ENCODE measurements at regions not wholly inside any gene's neighbourhood (a gene's known extent, or its start where the extent isn't known, plus 50 kb on each side); places are given as distances from the start of the nearest gene placed in this dataset.
"Not testable (repeated sequence)": the region's sequence is repeated elsewhere in the genome, so short reads cannot be mapped to it uniquely, and the experiment has no call there.

DNA sequence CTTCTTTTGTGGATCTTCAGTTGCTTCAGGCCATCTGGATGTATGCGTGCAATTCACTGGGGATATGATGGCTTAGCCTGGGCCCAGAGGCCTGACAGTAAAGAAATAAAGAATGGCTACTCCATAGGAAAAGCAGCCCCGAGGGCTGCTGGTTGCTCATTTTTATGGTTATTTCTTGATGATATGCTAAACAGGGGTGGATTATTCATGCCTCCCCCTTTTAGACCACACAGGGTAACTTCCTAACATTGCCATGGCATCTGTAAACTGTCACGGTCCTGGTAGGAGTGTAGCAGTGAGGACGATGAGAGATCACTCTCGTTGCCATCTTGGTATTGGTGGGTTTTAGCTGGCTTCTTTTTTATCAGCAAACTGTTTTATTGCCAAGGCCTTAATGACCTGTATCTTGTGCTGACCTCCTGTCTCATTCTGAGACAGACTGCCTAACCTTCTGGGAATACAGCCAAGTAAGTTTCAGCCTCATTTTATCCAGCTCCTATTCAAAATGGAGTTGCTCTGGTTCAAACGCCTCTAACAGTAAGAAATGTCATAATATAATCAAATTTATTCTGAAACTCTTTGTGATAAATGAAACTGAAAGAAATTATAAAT, 60.5 kb downstream of the DSEL start:
- DNase-seq (ENCODE audit: low spot score), result no peak

DNA sequence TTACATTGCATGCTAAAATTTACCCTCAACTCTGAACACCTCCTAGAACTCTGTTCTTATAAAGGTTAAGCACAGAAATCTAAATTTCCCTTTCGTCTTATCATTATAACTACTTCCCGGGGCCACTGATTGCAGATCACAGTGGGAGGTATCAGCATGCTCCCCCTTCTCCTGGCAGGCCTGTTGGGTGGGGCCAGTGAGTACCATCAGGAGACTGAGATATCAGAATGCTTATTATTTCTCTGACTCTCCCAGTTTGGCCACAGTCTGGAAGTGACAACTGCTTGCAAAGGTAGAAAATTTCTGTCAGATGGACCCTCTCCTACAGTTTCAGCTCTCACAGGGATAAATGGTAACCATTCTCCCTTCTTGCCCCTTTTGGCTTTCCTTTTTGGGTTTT, 62.6 kb downstream of the DSEL start:
- DNase-seq (ENCODE audit: low spot score), result no peak

DNA sequence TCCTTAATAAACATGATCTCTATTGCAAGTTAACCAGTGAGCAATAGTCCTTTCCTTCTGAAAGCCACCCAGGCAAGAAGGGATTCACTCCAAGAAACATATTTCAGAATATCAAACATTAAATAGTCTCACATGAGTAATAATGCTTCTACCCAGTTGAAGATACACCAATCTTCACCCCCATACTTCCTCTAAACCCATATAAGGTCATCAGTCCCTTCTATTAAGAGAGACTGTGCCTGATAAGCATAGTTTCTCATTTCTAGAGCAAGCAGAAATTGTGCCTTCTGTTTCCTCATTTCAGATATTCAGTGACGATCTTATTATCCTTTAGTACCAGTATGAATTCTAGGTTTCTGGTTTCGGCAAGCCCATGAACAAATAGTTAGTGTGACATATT, 64.6 kb downstream of the DSEL start:
- DNase-seq (ENCODE audit: low spot score), result no peak

DNA sequence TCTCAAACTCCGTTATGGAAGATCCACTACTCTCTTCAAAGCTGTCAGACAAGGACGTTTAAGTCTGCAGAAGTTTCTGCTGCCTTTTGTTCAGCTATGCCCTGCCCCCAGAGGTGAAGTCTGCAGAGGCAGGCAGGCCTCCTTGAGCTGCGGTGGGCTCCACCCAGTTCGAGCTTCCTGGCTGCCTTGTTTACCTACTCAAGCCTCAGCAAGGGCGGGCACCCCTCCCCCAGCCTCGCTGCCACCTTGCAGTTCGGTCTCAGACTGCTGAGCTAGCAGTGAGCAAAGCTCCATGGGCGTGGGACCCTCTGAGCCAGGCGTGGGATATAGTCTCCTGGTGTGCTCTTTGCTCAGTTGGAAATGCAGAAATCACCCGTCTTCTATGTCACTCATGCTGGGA, 65.4 kb downstream of the DSEL start:
- not testable (repeated sequence) for DNase-seq (ENCODE audit: low spot score)

DNA sequence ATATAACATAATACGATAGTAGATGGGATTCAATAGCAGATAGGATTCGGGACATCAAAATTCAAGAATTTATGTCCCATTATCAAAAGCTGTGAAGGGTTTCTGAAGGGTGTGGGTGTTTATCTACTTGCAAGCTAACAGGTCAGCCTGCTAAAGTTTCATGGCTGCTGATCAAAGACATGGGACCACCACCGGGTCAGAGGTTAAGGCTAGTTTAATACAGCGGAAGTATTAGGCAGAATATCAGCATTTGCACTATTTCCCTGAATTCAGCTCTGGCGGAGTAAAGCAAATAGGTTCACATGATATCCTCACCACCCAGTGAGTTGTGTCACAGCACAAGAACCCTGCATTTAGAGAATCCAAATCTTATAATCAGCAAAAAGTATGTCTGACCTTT, 82.5 kb downstream of the DSEL start:
- no peak for DNase-seq (ENCODE audit: low spot score)

DNA sequence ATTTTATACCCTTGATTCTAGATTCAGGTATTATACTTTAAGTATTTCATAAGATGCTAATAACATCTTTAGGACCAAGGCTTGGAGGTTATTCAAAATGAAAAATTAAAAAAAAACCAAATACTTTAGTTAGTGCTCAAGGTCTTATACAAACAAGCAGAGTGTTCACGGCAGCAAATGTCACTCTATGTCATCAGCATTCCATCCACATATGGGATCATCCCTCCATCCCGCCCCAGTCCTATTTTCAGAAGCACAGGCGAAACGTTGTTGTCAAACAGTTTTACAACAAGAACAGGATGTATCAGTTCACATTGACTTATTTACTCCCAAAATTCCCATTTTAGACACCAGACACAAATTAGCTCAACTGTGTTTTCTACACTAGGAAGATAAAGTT, 83.7 kb downstream of the DSEL start:
- DNase-seq (ENCODE audit: low spot score), result no peak

DNA sequence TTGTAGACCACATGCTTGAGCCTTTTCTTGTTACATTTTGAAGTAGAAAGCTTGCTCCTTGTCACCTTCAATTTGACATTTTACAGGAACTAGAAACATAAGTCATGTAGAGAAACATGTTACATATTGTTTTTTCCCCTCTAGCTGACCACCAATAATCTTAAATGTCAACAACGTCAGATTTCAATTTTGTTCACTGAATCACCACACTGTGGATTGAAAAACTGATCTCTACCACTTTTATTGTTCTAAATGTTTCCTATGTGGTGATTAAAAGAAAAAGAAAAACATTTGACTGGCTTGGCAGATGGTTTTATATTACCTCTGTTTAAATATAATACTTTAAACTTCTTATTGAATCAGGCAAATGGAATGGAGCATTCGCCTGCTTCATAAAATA, 87.7 kb downstream of the DSEL start:
- no peak for DNase-seq (ENCODE audit: low spot score)

DNA sequence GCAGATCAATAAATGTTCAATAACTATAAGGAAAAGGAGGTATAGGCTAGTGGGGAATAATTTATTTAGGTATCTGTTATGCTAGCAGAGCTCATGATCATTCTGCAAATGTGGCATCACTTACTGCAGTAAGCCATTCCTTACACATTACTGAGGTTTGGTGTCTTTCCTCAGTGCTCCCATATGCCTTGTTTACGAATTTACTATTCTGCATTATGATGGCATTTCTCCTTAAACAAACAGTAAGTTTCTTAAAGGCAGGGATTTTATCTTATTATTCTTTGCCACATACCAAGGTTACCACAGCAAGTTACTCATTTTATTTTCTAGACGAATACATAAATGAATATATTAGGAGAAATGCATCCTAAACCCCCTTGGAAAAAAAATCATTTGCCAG, 88.4 kb downstream of the DSEL start:
- no peak for DNase-seq (ENCODE audit: low spot score)

DNA sequence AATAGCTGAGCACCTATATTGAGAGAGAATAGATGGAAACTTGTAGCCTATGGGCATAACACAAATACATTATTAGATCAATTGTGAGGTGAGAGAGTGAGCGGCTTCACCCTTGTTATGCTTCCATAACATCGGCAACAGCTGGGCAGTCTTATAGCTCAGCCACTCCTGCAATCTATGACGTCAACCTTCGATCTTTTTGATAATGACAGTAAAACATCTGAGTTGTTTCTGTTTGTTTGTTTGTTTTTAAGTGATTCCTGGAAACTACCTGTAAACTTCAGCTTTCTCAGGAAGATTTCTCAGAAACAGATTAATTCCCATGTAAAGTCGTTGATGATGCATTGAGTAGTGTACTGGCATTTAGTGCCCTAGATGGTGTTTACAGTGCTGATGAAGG, 90.0 kb downstream of the DSEL start:
- no peak for DNase-seq (ENCODE audit: low spot score)

DNA sequence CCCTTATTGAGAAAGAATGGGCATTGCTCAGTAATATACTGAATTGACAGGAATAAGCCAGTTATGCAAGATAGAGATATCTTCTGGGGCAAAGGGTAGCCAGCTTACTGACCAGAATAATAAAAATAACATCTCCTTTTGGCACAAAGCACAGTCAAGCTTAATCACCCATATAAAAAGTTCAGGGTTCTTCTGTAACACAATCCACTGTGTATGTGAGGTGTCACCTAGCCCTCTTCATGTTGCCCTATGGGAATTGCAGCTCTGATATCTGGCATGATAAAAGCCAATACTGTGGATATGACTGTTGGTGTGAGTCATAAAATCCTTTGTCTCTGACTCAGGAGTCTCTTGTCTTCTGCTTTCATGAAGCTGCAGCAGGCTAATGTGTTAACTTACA, 90.8 kb downstream of the DSEL start:
- no peak for DNase-seq (ENCODE audit: low spot score)

DNA sequence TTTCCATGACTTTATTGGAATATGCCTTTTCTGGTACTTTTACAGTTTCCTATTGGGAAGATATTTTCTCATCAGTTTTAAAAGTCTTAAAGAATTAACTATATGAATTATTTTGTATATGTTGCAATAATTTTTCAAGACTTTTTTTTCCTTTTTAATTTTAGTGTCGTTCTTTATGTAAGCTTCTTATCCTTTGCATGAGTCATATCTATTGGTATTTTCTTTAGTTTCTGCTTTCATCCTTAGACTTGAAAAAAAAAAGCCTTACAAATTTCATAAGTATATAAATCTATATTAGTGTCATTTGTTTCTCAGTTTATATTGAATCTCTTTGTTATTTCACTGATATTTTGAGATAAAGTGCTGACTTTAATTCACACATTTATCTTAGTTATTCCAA, 94.9 kb downstream of the DSEL start:
- no peak for DNase-seq (ENCODE audit: low spot score)

DNA sequence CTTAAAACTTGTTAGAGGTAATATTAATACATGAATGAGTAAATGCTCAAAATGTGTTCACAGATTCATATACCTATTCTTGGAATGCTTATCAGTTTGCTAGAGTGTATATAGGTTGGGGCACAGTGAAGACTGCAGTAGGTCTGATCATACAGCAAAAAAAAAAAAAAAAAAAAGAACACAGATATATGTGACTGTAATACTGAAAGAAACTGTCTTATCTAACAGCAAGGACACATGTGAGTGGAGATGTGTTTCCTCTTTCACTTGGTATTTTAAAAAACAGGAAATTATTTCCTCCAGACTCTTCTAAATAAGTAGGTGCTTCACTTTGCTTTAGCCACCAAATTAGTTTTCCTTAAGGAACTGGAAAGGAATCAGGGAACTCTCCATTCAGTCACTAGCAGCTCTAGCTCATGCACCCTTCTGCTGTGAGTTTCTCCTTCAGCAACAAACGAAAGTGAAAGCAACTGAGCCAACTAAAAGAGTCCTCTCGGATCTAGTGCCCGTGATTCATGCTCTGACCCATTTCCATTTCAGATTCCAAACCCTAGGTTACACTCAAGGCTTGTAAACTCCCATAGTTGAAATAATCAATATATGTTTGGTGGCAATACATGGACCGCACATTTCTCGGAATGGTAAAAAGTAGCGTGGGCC, 98.5 kb downstream of the DSEL start:
- DNase-seq (ENCODE audit: low spot score), result peak; percentile 7

DNA sequence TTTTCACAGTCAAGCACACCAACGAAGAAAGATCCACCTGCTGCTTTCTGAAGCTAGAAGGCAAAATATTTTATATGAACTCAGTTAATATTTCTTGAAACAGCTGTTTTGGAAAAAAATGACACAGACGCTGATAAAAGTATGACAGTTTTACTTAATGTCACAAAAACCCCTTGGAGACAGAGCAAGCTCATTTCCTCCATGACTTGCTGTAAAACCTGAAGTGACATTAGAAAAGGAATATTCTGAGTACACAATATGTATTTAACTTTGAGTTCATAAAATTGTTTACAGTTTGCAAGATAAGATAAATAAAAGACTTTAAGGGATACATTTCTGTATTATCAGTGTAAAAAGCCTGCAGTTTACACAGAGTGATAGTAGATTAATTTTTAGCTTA, 105.4 kb downstream of the DSEL start:
- no peak for DNase-seq (ENCODE audit: low spot score)

DNA sequence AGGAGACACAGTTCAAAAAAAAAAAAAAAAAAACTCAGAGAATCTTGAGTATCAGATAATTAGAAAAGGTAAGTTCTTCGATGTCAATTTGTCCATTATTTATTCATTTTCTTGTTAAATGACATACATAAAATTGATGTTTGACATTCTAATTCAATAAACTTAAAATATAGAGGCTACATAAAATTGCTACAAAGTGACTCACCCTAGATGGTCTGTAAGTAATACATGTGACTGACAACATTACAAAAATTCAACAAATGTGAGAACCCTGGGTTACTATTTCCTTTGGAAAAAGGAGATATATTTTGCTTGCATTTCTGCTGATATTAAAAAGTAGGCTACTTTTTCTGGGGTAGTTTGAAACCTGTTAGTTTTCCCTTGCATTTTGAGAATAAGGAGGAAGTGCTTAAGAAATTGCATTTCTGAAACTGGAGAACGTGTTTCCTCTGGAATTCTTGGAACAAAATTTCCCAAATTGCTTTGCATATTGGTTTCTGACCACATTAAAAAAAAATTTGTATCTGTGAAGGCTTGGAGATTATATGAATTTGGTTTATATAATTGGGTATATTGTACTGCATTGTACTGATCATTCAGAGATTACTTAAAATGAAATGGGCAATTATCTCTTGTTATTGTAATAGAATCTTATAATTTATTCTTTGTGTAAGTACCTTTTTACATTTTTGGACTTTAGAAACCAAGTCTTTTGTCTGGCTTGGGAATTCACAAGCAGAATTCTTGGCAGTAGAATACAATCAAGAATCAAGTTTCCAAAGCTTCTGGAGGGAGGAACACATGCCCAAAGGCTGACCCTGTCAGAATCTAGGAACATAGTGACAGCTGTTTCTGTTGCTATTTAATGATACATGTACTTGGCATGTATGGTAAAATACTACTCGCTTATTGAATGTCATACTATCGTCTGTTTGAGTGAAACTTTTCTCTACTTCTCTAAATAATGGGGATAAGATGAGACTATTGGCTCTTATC, 106.1 kb downstream of the DSEL start:
- DNase-seq (ENCODE audit: low spot score), result no peak

DNA sequence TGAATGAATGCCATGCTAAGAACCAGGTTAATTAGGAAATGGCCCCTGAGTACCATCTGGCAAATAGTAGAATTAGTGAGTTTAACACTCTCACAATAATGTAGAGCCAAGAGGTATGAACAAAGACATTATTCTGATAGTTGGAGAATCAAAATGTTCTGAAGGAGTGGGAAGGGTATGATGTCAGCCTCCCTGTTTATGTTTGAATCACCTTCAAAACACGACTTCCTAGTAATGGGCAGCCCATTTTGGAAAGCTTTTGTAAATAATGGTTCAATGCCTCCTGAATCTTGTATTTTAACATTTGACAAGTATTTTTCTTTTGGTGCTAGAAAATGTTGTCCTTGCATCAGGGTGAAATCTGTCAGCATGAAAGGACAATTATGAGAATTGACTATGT, 108.3 kb downstream of the DSEL start:
- DNase-seq (ENCODE audit: low spot score), result no peak

DNA sequence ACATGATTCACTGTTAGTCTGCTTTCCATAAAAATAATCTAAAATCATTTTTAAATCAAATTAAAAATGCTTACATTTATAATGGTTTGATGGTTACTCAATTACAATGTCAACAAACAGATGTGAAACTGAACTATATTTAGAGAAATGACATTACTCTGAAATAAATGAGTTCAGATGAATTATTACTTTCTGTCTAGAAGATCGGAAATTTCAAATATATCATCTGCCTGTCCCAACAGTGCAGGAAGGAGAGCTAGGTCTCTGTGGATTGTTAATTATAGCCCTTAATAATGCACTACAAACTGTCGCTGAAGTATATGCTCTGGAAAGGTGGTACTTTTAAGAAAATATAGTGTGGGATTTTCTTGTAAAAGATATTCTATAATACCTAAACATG, 109.8 kb downstream of the DSEL start:
- no peak for DNase-seq (ENCODE audit: low spot score)

DNA sequence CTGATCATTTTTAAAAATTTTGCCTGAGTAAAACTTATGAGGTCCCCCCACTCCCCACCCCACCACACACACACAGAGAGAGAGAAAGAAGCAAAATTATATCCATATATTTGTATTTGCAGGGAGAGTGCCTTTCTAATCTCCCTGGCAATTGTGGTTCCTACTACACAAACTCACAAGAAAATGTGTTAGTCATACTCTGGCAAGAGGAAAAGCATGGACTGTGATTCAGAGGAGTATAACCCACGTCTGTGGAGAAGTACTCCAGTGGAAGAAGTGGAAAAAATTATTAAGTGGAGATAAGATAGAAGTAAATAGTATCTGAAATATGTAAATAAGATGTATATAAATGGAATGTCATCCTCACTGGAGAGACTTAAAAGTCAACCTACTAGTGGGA, 114.0 kb downstream of the DSEL start:
- no peak for DNase-seq (ENCODE audit: low spot score)

DNA sequence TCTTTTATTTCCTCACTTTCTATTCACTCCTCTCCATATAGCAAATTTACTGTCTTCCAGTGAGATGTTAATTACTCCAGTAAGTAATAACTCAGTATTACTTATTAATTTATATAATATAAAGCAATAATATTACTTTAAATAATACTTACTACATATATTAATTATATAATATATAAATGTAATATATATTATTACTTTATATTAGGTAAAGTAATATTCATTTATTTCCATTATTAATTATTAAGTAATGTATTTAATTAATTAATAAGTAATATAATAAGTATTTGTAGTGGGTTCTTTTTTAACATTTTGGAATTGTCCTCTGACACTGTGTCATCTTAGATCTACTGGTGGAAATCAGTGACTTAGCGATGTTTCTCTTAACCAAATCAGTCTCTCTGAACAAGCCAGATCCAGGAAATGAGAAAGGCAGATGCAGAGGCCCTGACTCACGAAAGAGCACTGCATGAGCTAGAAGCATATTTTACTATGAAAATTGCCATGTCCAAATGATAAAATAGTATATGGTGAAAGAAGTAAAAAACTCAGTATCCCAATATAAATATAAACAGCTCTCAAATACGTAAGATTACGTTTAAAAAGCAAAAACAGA, 115.9 kb downstream of the DSEL start:
- DNase-seq (ENCODE audit: low spot score), result no peak

DNA sequence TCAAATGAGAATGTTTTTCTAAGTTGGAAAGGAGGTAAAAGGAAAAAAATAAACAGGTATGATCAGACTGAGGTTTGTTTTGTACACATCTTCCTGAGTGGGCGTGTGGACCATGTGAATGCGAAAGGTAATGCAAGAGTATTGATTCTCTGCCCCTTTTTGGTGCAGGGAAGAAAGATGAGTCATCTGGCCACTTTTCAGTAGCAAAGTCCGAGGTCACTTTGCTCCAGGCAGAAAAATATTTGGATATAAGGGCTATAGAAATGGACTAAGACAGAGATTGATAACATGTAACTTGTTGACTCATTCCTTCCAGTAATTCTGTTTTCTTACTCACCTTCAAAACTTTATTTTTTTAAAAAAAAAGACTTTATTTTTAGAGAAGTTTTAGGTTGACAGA, 130.5 kb downstream of the DSEL start:
- no peak for DNase-seq (ENCODE audit: low spot score)

DNA sequence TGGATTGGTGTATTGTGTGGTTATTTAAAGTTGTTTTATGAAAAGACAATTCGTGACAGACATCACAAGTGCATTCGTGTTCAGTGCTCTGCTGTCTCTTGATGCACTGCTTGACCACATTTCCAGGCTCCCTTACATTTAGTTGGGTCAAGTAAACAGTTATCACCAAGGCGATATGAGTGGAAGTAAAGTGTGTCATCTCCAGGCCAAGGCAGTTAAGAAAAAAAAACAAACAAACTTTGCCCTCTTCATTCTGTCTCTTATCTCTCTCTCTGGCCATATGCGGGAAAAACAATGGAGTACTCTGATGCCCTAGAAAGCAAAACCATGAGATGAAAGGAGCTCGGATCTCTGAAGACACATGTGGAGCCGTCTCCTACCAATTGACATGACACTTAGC, 131.1 kb downstream of the DSEL start:
- DNase-seq (ENCODE audit: low spot score), result no peak

DNA sequence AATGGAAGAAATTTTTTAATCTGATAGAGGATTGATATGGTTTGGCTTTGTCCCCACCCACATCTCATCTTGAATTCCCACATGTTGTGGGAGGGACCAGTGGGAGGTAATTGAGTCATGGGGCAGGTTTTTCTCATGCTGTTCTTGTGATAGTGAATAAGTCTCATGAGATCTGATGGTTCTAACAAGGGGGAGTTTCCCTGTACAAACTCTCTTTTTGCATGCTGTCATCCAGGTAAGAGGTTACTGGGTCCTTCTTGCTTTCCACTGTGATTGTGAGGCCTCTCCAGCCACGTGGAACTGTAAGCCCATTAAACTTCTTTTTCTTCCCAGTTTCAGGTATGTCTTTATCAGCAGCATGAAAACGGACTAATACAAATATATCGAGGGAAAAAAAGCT, 132.5 kb downstream of the DSEL start:
- not testable (repeated sequence) for DNase-seq (ENCODE audit: low spot score)

DNA sequence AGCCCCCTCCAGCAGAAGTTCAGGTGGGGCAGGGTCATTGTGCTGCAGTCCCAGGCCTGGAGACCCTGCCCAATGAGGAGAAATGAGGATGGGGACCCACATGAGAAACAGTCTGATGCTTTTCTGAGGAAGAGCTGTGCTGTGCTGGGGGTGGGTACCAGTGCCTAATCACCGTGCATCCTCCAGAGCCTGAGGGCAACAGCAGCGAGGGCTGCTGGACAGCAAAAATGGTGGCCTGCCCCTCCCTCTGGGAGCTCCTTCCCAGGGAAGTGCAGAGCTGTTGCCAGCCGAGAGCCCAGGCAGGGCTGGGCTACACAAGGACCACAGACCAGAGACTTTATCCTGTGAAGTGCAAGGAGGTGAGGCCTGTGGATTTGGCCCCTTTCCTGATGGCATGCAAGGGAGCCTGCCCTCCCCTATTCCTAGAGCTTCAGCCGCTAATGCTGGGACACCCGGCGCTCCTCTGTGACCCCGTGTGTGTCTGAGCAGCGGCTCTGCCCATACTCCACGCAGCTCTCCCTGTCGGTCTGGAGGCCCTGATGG, 134.8 kb downstream of the DSEL start:
- no peak for DNase-seq (ENCODE audit: low spot score)

Data from globus pallidus (tissue), 1 donor.